ENCODE measurements at regions not wholly inside any gene's neighbourhood (a gene's known extent, or its start where the extent isn't known, plus 50 kb on each side); places are given as distances from the start of the nearest gene placed in this dataset.

DNA sequence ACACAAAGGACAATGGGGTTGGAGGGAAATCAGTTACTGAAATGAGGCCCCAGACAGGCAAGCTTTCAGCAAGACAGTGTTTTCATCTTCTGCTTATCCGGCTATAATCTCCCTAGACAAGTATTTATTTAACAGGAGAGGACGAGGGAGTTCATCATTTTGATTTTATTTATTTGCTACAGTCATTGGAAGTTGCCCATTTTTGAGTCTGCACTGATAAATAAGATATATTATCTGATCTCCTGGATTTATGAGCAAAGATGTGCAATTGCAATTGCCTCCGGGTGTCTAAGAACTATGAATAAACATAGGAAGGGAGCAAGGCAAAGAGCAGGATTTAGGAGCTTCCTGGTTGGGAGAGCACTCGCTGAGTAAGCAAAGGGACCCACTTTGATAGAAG is 263.2 kb upstream of the EDA2R start:
- TF ChIP-seq, protein P1, sequence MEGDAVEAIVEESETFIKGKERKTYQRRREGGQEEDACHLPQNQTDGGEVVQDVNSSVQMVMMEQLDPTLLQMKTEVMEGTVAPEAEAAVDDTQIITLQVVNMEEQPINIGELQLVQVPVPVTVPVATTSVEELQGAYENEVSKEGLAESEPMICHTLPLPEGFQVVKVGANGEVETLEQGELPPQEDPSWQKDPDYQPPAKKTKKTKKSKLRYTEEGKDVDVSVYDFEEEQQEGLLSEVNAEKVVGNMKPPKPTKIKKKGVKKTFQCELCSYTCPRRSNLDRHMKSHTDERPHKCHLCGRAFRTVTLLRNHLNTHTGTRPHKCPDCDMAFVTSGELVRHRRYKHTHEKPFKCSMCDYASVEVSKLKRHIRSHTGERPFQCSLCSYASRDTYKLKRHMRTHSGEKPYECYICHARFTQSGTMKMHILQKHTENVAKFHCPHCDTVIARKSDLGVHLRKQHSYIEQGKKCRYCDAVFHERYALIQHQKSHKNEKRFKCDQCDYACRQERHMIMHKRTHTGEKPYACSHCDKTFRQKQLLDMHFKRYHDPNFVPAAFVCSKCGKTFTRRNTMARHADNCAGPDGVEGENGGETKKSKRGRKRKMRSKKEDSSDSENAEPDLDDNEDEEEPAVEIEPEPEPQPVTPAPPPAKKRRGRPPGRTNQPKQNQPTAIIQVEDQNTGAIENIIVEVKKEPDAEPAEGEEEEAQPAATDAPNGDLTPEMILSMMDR (IDR thresholded peaks at IDR 0.05), result no peak
- H3K4me3 ChIP-seq (ENCODE audit: low read depth in 1 of 2, low read length in 1 of 2), result no peak overlapping the region
- no peaks in the 10 kb centered on the region for H3K27me3 ChIP-seq
- no peaks in the 10 kb centered on the region for H3K4me1 ChIP-seq (ENCODE audit: control insufficient read depth in 1 of 2, insufficient read depth in 1 of 2, low read depth in 1 of 2, low read length in 1 of 2)
- H3K27ac ChIP-seq, result no peak overlapping the region
- no peaks in the 10 kb centered on the region for H3K9me3 ChIP-seq
- no peaks in the 10 kb centered on the region for H3K36me3 ChIP-seq

- no peaks in the 10 kb centered on the region for H3K4me1 ChIP-seq (ENCODE audit: control insufficient read depth in 1 of 2, insufficient read depth in 1 of 2, low read depth in 1 of 2, low read length in 1 of 2)
- no peaks in the 10 kb centered on the region for H3K9me3 ChIP-seq
- TF ChIP-seq, protein P1 (IDR thresholded peaks at IDR 0.05), result no peak
- no peak overlapping the region for H3K4me3 ChIP-seq (ENCODE audit: low read depth in 1 of 2, low read length in 1 of 2)
- no peaks in the 10 kb centered on the region for H3K27me3 ChIP-seq
- H3K27ac ChIP-seq, result no peak overlapping the region
- no peaks in the 10 kb centered on the region for H3K36me3 ChIP-seq
Measured at GRCh38 chrX:66900886-66901285, 262.0 kb upstream of the EDA2R start.

DNA sequence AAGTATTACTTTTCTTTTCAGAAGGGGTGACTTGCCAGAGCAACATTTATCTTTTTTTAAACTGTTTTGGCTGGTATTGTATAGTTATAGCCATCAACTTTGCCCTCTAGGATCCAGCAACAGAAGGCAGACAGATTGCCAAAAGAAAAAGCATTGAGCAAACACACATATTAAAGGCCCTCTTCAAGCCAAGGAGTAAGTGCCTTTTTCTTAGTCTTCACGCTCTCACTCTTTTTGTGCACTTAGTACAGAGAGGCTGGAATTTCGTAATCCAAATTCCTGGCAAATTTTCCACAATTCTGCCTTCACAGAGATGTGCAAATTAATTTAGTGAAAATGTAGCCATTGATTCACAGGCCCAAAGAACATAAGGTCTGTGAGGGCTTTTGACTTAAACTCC is 253.1 kb upstream of the EDA2R start:
- no peaks in the 10 kb centered on the region for H3K9me3 ChIP-seq
- no peaks in the 10 kb centered on the region for H3K4me1 ChIP-seq (ENCODE audit: control insufficient read depth in 1 of 2, insufficient read depth in 1 of 2, low read depth in 1 of 2, low read length in 1 of 2)
- no peaks in the 10 kb centered on the region for H3K27me3 ChIP-seq
- H3K27ac ChIP-seq, result no peak overlapping the region
- H3K36me3 ChIP-seq, result no peaks in the 10 kb centered on the region
- TF ChIP-seq, protein P1 (IDR thresholded peaks at IDR 0.05), result no peak
- H3K4me3 ChIP-seq (ENCODE audit: low read depth in 1 of 2, low read length in 1 of 2), result no peak overlapping the region

- TF ChIP-seq, protein P1 (IDR thresholded peaks at IDR 0.05), result no peak
- Histone ChIP-seq H3K9me3 (no peaks in the 10 kb centered on the region), H3K36me3 (no peaks in the 10 kb centered on the region), H3K4me1 (ENCODE audit: control insufficient read depth in 1 of 2, insufficient read depth in 1 of 2, low read depth in 1 of 2, low read length in 1 of 2) (no peaks in the 10 kb centered on the region), H3K4me3 (ENCODE audit: low read depth in 1 of 2, low read length in 1 of 2) (no peak overlapping the region), H3K27me3 (no peaks in the 10 kb centered on the region), H3K27ac (no peak overlapping the region)
Measured at GRCh38 chrX:66889418-66889817, 250.5 kb upstream of the EDA2R start.

DNA sequence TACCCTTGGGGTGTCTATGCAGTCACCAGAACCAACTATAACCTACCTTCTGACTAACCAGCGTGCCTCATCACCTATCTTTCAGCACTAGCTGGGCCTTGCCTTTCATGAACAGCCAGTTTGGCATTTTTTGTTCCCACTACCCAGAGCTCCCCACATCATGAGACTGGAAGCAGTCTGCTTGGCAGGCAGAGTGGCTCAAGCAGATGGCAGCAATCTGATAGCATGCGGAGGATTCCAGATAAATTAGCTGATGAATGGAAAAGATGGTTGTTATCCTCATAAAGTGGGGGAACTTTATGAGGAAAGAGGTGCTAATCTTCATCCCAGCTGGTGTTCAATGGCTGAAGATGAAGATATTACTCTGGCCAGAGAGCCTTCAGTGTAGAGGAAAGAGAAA is 243.2 kb upstream of the EDA2R start:
- no peak overlapping the region for H3K27ac ChIP-seq
- H3K9me3 ChIP-seq, result no peaks in the 10 kb centered on the region
- H3K27me3 ChIP-seq, result no peaks in the 10 kb centered on the region
- no peaks in the 10 kb centered on the region for H3K4me1 ChIP-seq (ENCODE audit: control insufficient read depth in 1 of 2, insufficient read depth in 1 of 2, low read depth in 1 of 2, low read length in 1 of 2)
- no peak overlapping the region for H3K4me3 ChIP-seq (ENCODE audit: low read depth in 1 of 2, low read length in 1 of 2)
- TF ChIP-seq, protein P1 (IDR thresholded peaks at IDR 0.05), result no peak
- no peaks in the 10 kb centered on the region for H3K36me3 ChIP-seq

DNA sequence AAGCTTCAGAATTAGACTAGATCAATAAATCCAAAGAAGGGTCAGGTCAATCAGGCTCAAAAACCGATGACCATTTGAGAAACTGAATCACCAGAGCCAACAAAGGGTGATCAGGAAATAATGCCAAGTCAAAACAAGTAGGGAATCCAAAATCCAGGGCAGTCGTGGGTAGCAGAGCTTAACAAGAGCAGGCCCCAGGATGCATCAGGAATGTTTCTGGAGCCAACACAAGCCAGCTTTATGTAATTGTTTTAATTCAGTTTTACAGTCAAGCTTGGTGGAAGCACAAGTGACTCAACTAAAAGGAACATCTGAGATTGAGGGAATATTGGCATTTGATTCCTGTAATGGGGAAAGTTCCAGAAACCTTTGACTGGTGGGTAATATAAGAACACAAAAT is 237.9 kb upstream of the EDA2R start:
- Histone ChIP-seq H3K36me3 (no peaks in the 10 kb centered on the region), H3K9me3 (no peaks in the 10 kb centered on the region), H3K27ac (no peak overlapping the region), H3K4me3 (ENCODE audit: low read depth in 1 of 2, low read length in 1 of 2) (no peak overlapping the region), H3K27me3 (no peaks in the 10 kb centered on the region), H3K4me1 (ENCODE audit: control insufficient read depth in 1 of 2, insufficient read depth in 1 of 2, low read depth in 1 of 2, low read length in 1 of 2) (no peaks in the 10 kb centered on the region)
- TF ChIP-seq, protein P1 (IDR thresholded peaks at IDR 0.05), result no peak
